ENCODE measurements at regions not wholly inside any gene's neighbourhood (a gene's known extent, or its start where the extent isn't known, plus 50 kb on each side); places are given as distances from the start of the nearest gene placed in this dataset.

DNA sequence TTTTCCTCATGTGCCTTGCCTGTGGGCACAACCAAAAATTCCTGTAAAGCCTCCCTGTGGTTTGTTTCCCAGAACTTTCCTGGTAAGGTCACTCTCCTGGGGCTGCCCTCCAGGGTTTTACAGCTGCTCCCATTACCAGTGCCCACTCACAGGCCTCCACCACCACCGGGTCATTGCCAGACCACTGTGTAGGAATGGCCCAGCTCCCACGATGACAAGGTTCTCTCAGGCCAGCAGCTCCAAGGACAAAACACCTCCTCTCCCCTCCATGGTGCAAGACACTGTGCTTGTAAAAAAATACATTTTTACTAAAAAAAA is 96.1 kb upstream of the AKIP1 start:
- ChIA-PET CTCF (no interaction called here), POLR2A (ENCODE audit: unreplicated experiment) (interaction anchor here (0.7 kb wide), 1 partner anchor 52 kb away, joined by 3 read pairs; no protein-coding TSS in a partner anchor)
- TF ChIP-seq, protein P1, sequence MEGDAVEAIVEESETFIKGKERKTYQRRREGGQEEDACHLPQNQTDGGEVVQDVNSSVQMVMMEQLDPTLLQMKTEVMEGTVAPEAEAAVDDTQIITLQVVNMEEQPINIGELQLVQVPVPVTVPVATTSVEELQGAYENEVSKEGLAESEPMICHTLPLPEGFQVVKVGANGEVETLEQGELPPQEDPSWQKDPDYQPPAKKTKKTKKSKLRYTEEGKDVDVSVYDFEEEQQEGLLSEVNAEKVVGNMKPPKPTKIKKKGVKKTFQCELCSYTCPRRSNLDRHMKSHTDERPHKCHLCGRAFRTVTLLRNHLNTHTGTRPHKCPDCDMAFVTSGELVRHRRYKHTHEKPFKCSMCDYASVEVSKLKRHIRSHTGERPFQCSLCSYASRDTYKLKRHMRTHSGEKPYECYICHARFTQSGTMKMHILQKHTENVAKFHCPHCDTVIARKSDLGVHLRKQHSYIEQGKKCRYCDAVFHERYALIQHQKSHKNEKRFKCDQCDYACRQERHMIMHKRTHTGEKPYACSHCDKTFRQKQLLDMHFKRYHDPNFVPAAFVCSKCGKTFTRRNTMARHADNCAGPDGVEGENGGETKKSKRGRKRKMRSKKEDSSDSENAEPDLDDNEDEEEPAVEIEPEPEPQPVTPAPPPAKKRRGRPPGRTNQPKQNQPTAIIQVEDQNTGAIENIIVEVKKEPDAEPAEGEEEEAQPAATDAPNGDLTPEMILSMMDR (conservative IDR thresholded peaks at IDR 0.05) = no peak
- TF ChIP-seq EZH2 (IDR thresholded peaks at IDR 0.05; ENCODE audit: low read depth) = no peak
- no peak overlapping the region for H3K4me3 ChIP-seq
- H3K27ac ChIP-seq = peak overlapping the region; percentile 81
- intact Hi-C loops (cut with micrococcal nuclease; ENCODE audit: unreplicated experiment) = loop anchor here (1.0 to 2.0 kb wide), 2 partner anchors 56 to 126 kb away; no protein-coding TSS in a partner anchor
- no peaks in the 10 kb centered on the region for H3K9me2 ChIP-seq (ENCODE audit: insufficient read depth)
- H3K4me1 ChIP-seq (replicated peaks; ENCODE audit: insufficient read depth) = peaks cover 41% of the 10 kb centered on the region
- no peaks in the 10 kb centered on the region for H3K79me2 ChIP-seq (ENCODE audit: low read depth)
- no peaks in the 10 kb centered on the region for H4K20me1 ChIP-seq (ENCODE audit: insufficient read depth)
- H3K4me2 ChIP-seq = peak overlapping the region; percentile 54
- H3F3A ChIP-seq (ENCODE audit: insufficient read depth, low read depth) = peaks cover 28% of the 10 kb centered on the region
- H2AFZ ChIP-seq = no peak overlapping the region
- H3K36me3 ChIP-seq (ENCODE audit: low read depth) = no peaks in the 10 kb centered on the region
- no TSS peak for BruUV-seq (replicated peaks)
- DNase-seq = no peak
- H3K9me3 ChIP-seq (ENCODE audit: insufficient read depth, low read depth) = no peaks in the 10 kb centered on the region
- H3K27me3 ChIP-seq (ENCODE audit: insufficient read depth, low read depth) = no peaks in the 10 kb centered on the region

DNA sequence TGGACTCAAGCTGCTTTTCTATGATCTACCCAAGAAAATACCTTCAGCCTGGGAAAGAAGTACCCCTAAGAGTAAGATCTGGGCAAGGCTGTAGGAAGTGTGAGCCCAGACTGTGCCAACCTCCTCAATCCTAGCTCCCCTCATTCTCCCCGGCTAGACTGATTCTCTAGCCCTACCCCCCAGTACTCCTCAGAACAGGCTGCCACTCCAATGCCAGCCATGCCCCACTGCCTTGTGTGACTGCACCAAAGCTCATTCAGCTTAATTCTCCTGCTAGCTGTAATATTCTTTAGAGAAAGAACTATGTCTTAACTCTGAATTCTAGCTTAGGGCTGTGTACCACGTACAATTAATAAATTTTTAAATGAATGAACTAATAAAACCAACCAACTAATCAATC is 92.6 kb upstream of the AKIP1 start:
- peaks cover 25% of the 10 kb centered on the region for H3K4me1 ChIP-seq (replicated peaks; ENCODE audit: insufficient read depth)
- intact Hi-C loops (cut with micrococcal nuclease; ENCODE audit: unreplicated experiment) = no loop called here
- POLR2A ChIA-PET (ENCODE audit: unreplicated experiment) = no interaction called here
- H3K27me3 ChIP-seq (ENCODE audit: insufficient read depth, low read depth) = no peaks in the 10 kb centered on the region
- no peak overlapping the region for H2AFZ ChIP-seq
- H3K79me2 ChIP-seq (ENCODE audit: low read depth) = no peaks in the 10 kb centered on the region
- no peak overlapping the region for H3K4me2 ChIP-seq
- H3K9me2 ChIP-seq (ENCODE audit: insufficient read depth) = no peaks in the 10 kb centered on the region
- peaks cover 23% of the 10 kb centered on the region for H3F3A ChIP-seq (ENCODE audit: insufficient read depth, low read depth)
- no peak overlapping the region for H3K4me3 ChIP-seq
- no peak for DNase-seq
- no peaks in the 10 kb centered on the region for H3K36me3 ChIP-seq (ENCODE audit: low read depth)
- no peak for TF ChIP-seq EZH2 (IDR thresholded peaks at IDR 0.05; ENCODE audit: low read depth)
- TF ChIP-seq, protein P1 (conservative IDR thresholded peaks at IDR 0.05) = no peak
- CTCF ChIA-PET = no interaction called here
- no peaks in the 10 kb centered on the region for H3K9me3 ChIP-seq (ENCODE audit: insufficient read depth, low read depth)
- no TSS peak for BruUV-seq (replicated peaks)
- H4K20me1 ChIP-seq (ENCODE audit: insufficient read depth) = no peaks in the 10 kb centered on the region
- no peak overlapping the region for H3K27ac ChIP-seq

DNA sequence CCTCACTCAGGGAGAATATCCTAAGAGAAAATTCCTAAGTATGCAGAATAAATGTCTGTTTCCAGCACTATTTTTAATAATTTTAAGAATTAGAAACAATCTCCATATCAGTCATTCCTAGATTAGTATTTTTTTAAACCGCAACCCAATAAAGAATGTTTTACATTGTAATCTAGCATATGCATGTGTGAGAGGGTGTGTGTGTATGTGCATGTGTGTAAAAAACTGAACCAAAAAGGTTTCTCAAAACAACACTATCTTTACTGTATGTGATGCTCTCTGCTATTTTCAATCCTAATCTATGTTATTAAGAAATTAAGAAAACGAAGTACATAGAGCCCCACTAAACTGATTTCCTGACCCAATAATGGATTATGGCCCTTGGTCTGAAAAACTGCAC is 90.6 kb upstream of the AKIP1 start:
- Histone ChIP-seq H3K9me2 (ENCODE audit: insufficient read depth) (no peaks in the 10 kb centered on the region), H3K9me3 (ENCODE audit: insufficient read depth, low read depth) (no peaks in the 10 kb centered on the region), H3K27ac (no peak overlapping the region), H3K79me2 (ENCODE audit: low read depth) (no peaks in the 10 kb centered on the region), H3K4me1 (replicated peaks; ENCODE audit: insufficient read depth) (peaks cover 6% of the 10 kb centered on the region), H3K27me3 (ENCODE audit: insufficient read depth, low read depth) (no peaks in the 10 kb centered on the region), H3K4me3 (no peak overlapping the region), H3K4me2 (no peak overlapping the region), H3K36me3 (ENCODE audit: low read depth) (no peaks in the 10 kb centered on the region), H2AFZ (no peak overlapping the region), H4K20me1 (ENCODE audit: insufficient read depth) (no peaks in the 10 kb centered on the region), H3F3A (ENCODE audit: insufficient read depth, low read depth) (peaks cover 5% of the 10 kb centered on the region)
- intact Hi-C loops (cut with micrococcal nuclease; ENCODE audit: unreplicated experiment) = no loop called here
- CTCF ChIA-PET = no interaction called here
- TF ChIP-seq EZH2 (IDR thresholded peaks at IDR 0.05; ENCODE audit: low read depth) = no peak
- TF ChIP-seq, protein P1 (conservative IDR thresholded peaks at IDR 0.05) = no peak
- POLR2A ChIA-PET (ENCODE audit: unreplicated experiment) = no interaction called here
- DNase-seq = no peak
- BruUV-seq (replicated peaks) = no TSS peak
